Vagina (tissue), 2 donors: ENCODE measurements at regions not wholly inside any gene's neighbourhood (a gene's known extent, or its start where the extent isn't known, plus 50 kb on each side); places are given as distances from the start of the nearest gene placed in this dataset.

Source experiments
- DNase-seq, 2 donors: peaks; one replicate each; pipeline ENCODE4 v3.0.0-alpha.2; 2017; ENCODE audit errors: extremely low spot score in 2 of 2
- H3K27ac ChIP-seq: fragments of 200-600 bp; sonication (generic); one replicate; pipeline ENCODE4 v1.5.1; 2019
- H3K27me3 ChIP-seq: fragments of 200-600 bp; sonication (generic); one replicate; pipeline ENCODE4 v1.5.1; 2019
- H3K36me3 ChIP-seq, 2 donors: fragments of 200-600 bp; sonication (generic); one replicate each; pipeline ENCODE4 v1.5.1; 2017 to 2019
- H3K4me1 ChIP-seq: fragments of 200-600 bp; sonication (generic); one replicate; pipeline ENCODE4 v1.5.1; 2019
- H3K4me3 ChIP-seq, 2 donors: fragments of 200-600 bp; sonication (generic); 1 replicate in 1 of 2; 2 replicates in 1 of 2; pipeline ENCODE4 v1.5.1; 2016 to 2019
- H3K9me3 ChIP-seq: fragments of 200-600 bp; sonication (generic); one replicate; pipeline ENCODE4 v1.5.1; 2019
- POLR2A ChIP-seq, 2 donors: fragments of 450-650 bp; IDR thresholded peaks; one replicate each; pipeline ENCODE4 v1.6.1; 2017; ENCODE audit warnings: antibody characterized with exemption in 2 of 2, mild to moderate bottlenecking in 2 of 2, moderate library complexity in 2 of 2
- POLR2AphosphoS5 ChIP-seq, 2 donors: sonication (generic); formaldehyde crosslinking; IDR thresholded peaks; one replicate each; pipeline ENCODE4 v1.9.0; 2017; ENCODE audit warnings: antibody characterized with exemption in 2 of 2, mild to moderate bottlenecking in 2 of 2, low read depth in 1 of 2; ENCODE audit not compliant: insufficient read depth in 1 of 2
- intact Hi-C: fragments of 100-400 bp; cut with DNase I; formaldehyde crosslinking; loops from one replicate; pipeline ENCODE4 v1.15.1; 2023
- TF ChIP-seq, protein P1 (sequence below), 3 experiments: fragments of 450-650 bp in 2 of 3; fragments of 200-600 bp in 1 of 3; sonication (generic) in 1 of 3; IDR thresholded peaks; one replicate each; pipeline ENCODE4 v1.5.1; 2017 to 2019; ENCODE audit warnings: antibody characterized with exemption in 3 of 3, mild to moderate bottlenecking in 2 of 3, moderate library complexity in 2 of 3

DNA sequence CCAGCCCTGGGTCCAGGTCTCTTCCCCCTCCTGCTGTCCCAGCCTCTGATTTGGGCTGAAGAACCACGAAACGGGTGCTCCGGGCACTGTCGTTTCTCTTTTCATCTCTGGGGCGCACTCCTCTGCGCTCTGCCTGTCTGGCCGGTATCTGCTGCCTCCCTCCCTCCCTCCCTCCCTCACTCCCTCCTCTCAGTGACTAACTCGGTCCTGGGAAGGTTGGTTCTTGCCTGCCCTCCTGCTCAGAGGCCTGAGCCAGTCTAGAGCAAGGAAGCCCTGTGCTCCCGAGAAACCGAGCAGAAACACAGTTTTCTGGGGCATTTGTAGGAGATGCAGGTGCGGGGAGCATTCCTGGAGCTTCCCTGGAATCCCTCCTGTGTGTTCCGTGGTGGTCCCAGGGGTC lies 1235.2 kb downstream of the BRD1 start:
- H3K27me3 ChIP-seq = no peaks in the 10 kb centered on the region
- no peak for TF ChIP-seq POLR2A (IDR thresholded peaks at IDR 0.05)
- no peak for TF ChIP-seq POLR2AphosphoS5 (IDR thresholded peaks at IDR 0.05; ENCODE audit: insufficient read depth in 1 of 2, low read depth in 1 of 2)
- TF ChIP-seq, protein P1, sequence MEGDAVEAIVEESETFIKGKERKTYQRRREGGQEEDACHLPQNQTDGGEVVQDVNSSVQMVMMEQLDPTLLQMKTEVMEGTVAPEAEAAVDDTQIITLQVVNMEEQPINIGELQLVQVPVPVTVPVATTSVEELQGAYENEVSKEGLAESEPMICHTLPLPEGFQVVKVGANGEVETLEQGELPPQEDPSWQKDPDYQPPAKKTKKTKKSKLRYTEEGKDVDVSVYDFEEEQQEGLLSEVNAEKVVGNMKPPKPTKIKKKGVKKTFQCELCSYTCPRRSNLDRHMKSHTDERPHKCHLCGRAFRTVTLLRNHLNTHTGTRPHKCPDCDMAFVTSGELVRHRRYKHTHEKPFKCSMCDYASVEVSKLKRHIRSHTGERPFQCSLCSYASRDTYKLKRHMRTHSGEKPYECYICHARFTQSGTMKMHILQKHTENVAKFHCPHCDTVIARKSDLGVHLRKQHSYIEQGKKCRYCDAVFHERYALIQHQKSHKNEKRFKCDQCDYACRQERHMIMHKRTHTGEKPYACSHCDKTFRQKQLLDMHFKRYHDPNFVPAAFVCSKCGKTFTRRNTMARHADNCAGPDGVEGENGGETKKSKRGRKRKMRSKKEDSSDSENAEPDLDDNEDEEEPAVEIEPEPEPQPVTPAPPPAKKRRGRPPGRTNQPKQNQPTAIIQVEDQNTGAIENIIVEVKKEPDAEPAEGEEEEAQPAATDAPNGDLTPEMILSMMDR (IDR thresholded peaks at IDR 0.05) = no peak

DNA sequence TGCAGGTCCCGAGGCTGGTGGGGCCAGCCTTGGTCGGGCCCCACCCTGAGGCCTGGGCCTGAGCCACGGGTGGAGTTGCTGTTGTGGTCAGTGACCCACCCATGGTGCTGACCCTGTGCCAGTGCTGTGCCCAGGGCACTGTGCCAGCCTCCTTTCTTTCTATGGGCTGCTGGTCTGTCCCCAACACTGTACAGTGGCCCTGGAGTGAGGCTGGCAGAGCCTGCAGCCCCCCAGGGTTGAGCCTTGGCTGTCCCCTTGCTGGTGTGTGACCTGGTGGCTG lies 1235.7 kb downstream of the BRD1 start:
- TF ChIP-seq POLR2A (IDR thresholded peaks at IDR 0.05) (no peak), POLR2AphosphoS5 (IDR thresholded peaks at IDR 0.05; ENCODE audit: insufficient read depth in 1 of 2, low read depth in 1 of 2) (no peak)
- TF ChIP-seq, protein P1 (IDR thresholded peaks at IDR 0.05) = no peak
- intact Hi-C loops = no loop called here

More for the DNA sequence above, 1235.2 kb downstream of the BRD1 start:
- Histone ChIP-seq H3K4me1 (no peaks in the 10 kb centered on the region), H3K27ac (no peak overlapping the region), H3K9me3 (no peaks in the 10 kb centered on the region), H3K36me3 (no peaks in the 10 kb centered on the region), H3K4me3 (no peak overlapping the region)
- intact Hi-C loops = no loop called here
- DNase-seq = no peak

DNA sequence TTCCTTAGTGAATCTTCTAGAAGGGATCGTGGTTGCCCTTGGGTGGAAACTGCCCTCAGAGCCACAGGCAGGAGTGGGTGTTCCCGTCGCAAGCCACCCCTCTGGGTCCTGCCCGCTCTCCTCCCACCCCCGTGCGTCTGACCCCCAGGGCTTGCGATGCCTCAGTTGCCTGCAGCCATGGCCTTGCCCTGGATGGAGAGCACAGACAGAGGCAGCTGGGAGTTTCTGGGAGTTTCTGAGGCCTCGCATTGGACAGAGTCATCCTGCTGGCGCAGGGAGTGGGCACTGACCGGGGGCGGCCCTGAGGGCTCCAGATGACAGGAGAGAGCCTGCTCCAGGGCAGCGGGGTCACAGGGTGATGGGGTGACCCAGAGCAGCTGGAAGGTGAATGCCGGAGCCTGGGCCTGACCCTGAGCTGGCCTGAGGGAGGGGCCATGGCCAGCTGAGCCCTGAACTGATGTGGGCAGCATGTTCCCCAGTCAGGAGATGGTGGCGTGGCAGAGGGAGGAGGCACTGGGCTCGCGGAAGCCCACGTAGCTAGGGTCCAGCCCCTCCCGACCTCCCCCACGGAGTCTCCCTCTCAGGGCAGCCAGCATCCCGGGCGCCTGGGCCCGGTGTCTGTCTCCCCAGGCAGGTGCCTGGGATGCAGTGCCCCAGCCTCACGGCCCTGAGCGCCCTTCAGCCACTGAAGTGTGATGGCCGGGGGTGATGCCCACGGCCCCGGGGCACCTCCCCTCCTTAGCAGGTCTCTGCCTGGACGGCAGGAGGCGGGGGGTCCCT lies 1236.2 kb downstream of the BRD1 start:
- Histone ChIP-seq H3K4me1 (no peaks in the 10 kb centered on the region), H3K27me3 (no peaks in the 10 kb centered on the region), H3K9me3 (no peaks in the 10 kb centered on the region), H3K36me3 (no peaks in the 10 kb centered on the region), H3K4me3 (no peak overlapping the region), H3K27ac (no peak overlapping the region)
- intact Hi-C loops = no loop called here
- DNase-seq = no peak
- TF ChIP-seq POLR2AphosphoS5 (IDR thresholded peaks at IDR 0.05; ENCODE audit: insufficient read depth in 1 of 2, low read depth in 1 of 2) (no peak), POLR2A (IDR thresholded peaks at IDR 0.05) (no peak)
- TF ChIP-seq, protein P1 (IDR thresholded peaks at IDR 0.05) = no peak

More for the DNA sequence above, 1235.7 kb downstream of the BRD1 start:
- Histone ChIP-seq H3K4me3 (no peak overlapping the region), H3K27me3 (no peaks in the 10 kb centered on the region), H3K4me1 (no peaks in the 10 kb centered on the region), H3K9me3 (no peaks in the 10 kb centered on the region), H3K36me3 (no peaks in the 10 kb centered on the region), H3K27ac (no peak overlapping the region)
- no peak for DNase-seq

DNA sequence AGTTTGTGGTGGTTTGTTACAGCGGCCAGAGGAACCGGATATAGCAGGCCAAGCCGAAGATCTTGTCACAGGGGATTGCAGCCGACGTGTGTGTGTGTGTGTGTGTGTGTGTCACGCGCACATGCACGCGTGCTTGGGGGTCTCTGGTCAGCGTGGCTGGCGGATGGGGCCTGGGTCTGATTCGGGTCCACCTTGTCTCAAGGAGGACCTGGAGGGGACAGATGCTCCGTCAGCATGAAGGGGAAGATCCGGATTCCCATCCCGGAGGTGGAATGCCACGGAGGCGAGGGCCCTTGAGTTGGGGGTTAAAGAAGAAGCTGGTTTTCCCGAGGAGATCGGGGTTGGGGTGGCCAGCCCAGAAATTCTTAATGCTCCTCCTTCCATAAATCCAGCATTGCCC lies 1237.8 kb downstream of the BRD1 start:
- no peaks in the 10 kb centered on the region for H3K27me3 ChIP-seq
- no peak overlapping the region for H3K4me3 ChIP-seq
- intact Hi-C loops = no loop called here
- TF ChIP-seq POLR2AphosphoS5 (IDR thresholded peaks at IDR 0.05; ENCODE audit: insufficient read depth in 1 of 2, low read depth in 1 of 2) (no peak), POLR2A (IDR thresholded peaks at IDR 0.05) (no peak)
- TF ChIP-seq, protein P1 (IDR thresholded peaks at IDR 0.05) = no peak
- H3K9me3 ChIP-seq = no peaks in the 10 kb centered on the region
- no peak overlapping the region for H3K27ac ChIP-seq
- no peak for DNase-seq
- no peaks in the 10 kb centered on the region for H3K36me3 ChIP-seq
- H3K4me1 ChIP-seq = no peaks in the 10 kb centered on the region

DNA sequence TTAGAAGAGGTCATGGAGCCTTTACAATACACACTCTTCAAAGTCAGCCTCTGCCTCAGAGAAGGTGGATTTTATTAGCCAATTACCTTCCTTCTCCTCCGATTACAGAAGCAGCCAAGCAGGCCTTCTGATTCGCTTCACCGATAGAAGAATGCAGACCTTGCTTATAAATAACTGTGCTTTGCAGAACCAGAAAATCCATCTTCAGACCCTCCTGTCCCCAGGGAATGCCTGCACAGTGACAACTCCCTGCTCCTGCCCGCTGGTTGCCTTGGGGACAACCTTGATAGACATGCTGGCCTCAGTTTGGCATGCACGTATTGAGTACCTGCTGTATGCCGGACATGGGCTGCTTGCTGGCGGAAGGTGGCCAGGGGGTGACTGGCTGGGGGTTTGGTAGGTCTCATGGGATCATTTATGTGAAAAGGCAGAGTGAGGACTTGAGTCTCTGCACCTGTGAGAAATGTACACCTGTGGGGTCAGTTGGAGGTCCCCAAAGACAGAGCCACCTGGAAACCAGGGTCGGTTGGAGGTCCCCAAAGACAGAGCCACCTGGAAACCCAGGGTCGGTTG lies 1238.7 kb downstream of the BRD1 start:
- no peak for DNase-seq
- H3K4me1 ChIP-seq = no peaks in the 10 kb centered on the region
- no peaks in the 10 kb centered on the region for H3K27me3 ChIP-seq

More for the DNA sequence above, 1238.7 kb downstream of the BRD1 start:
- Histone ChIP-seq H3K4me3 (no peak overlapping the region), H3K9me3 (no peaks in the 10 kb centered on the region), H3K36me3 (no peaks in the 10 kb centered on the region), H3K27ac (no peak overlapping the region)
- TF ChIP-seq POLR2AphosphoS5 (IDR thresholded peaks at IDR 0.05; ENCODE audit: insufficient read depth in 1 of 2, low read depth in 1 of 2) (no peak), POLR2A (IDR thresholded peaks at IDR 0.05) (no peak)
- TF ChIP-seq, protein P1 (IDR thresholded peaks at IDR 0.05) = no peak
- intact Hi-C loops = no loop called here
